ENCODE measurements at regions not wholly inside any gene's neighbourhood (a gene's known extent, or its start where the extent isn't known, plus 50 kb on each side); places are given as distances from the start of the nearest gene placed in this dataset.
A peak's percentile ranks its signal among the peaks of the same experiment; 100 is the strongest.

DNA sequence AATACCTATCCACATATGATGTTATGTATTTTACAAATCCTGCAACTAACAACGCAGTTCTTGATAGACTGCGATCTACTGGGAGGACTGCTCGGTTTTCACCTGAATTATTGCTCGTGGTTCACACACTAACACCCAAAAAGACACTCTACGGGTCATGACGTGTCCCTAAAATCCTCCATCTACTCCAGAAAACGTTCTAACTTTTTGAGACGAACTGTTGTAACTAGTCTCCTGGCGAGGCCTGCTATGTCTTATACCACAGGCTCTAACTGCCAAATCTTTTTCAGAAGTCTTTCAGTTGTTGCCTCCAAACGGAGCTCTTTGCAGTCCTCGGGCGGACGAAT, 108.2 kb downstream of the KCNRG start:
- ChIA-PET CTCF (interaction anchor here (1.0 to 5.9 kb wide), 5 partner anchors 11 to 147 kb away, joined by 3 to 31 read pairs (median 3); no protein-coding TSS in a partner anchor), POLR2A (no interaction called here)
- TF ChIP-seq CTCF (IDR thresholded peaks at IDR 0.05; ENCODE audit: control extremely low read depth, extremely low read depth, low read depth, missing control alignments), result no peak
- no peak for DNase-seq (ENCODE audit: extremely low spot score)

DNA sequence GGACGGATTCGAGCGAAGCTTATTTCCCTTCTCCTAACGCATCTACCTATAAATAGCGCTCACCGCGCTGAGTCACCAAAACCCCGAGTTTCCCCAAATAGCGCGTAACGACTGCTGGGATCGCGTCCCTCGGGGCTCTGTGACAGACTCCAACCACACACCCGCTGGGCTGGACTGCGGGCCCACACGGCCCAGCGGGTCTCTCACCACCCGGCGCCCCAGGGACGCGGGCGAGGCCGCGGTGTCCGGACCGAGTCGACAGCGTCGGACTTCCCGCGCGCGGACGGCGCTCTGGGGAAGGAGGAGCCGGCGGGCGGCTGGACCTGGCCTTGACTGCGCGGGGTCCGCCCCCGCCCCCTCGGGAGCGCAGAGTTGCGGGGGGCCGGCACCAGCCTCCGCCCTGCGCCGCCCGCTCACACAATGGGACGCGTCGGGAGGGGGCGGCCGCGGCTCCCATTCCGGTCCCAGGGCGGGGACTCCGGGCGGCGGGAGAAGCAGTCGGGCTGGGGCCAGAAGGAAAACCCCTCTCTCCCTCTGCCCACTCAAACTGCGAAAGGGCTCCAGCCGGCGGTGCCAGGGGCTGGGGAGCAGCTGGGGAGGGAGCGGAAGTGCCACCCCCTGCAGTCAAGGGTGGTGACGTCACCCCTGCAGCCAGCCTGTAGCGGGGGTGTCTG, 108.8 kb downstream of the KCNRG start:
- DNase-seq (ENCODE audit: extremely low spot score), result peak; percentile 93
- TF ChIP-seq CTCF (IDR thresholded peaks at IDR 0.05; ENCODE audit: control extremely low read depth, extremely low read depth, low read depth, missing control alignments), result peak; percentile 12
- ChIA-PET POLR2A (interaction anchor here (0.6 kb wide), 1 partner anchor 436 kb away, joined by 8 read pairs; no protein-coding TSS in a partner anchor), CTCF (interaction anchor here (1.0 to 5.9 kb wide), 6 partner anchors 11 to 148 kb away, joined by 3 to 31 read pairs (median 3); no protein-coding TSS in a partner anchor)

GRCh38 chr13:50124536-50125303, 109.5 kb downstream of the KCNRG start:
- ChIA-PET CTCF (interaction anchor here (1.1 to 5.9 kb wide), 6 partner anchors 10 to 128 kb away, joined by 3 to 31 read pairs (median 4); partner anchors contain the start of gene TRIM13), POLR2A (interaction anchor here (0.6 to 1.6 kb wide), 3 partner anchors 44 to 437 kb away, joined by 3 to 8 read pairs (median 4); partner anchors contain the start of gene TRIM13)
- no peak for TF ChIP-seq CTCF (IDR thresholded peaks at IDR 0.05; ENCODE audit: control extremely low read depth, extremely low read depth, low read depth, missing control alignments)
- no peak for DNase-seq (ENCODE audit: extremely low spot score)

GRCh38 chr13:50125304-50125553, 110.0 kb downstream of the KCNRG start:
- ChIA-PET CTCF (interaction anchor here (1.1 to 5.9 kb wide), 6 partner anchors 10 to 676 kb away, joined by 3 to 31 read pairs (median 4); partner anchors contain the start of gene TRIM13), POLR2A (interaction anchor here (1.0 to 1.6 kb wide), 2 partner anchors 45 to 128 kb away, joined by 3 to 4 read pairs; partner anchors contain the start of gene TRIM13)
- DNase-seq (ENCODE audit: extremely low spot score), result peak; percentile 60
- no peak for TF ChIP-seq CTCF (IDR thresholded peaks at IDR 0.05; ENCODE audit: control extremely low read depth, extremely low read depth, low read depth, missing control alignments)

DNA sequence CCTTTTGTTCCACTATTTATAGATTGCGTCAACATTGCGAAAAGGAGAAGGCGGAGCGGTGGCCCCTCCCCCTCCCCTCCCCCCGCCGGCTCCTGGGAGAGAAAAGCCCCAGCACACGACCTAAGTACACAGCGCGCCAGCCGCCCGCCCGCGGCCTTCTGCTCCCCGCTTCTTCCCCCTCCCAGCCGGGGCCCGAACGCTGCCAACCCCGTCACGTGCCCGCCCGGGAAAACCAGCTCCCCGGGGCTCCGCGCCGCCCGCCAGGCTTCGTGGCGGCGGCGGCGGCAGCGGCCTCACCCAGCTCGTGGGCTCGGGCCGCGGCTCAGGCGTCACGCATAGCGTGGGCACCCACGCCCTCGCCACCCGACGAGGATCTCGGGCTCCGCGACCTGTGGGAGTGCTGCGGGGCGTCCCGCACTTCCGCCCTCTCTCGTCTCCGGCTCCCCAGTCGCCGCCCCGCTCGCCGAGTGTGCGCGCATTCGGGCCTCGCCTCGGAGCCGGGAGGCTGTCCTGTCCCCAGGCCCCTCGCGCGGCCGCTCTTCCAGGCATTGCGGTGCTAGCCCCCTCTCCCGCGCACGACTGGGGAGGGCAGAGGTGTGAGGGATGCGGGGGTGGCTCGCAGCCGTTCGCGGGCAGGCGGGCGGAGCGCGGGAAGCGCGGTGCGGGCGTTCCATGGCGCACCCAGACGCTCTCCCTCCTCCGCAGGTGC, 110.5 kb downstream of the KCNRG start:
- CTCF ChIA-PET, result interaction anchor here (1.1 to 5.9 kb wide), 6 partner anchors 11 to 786 kb away, joined by 3 to 31 read pairs (median 4); partner anchors contain the start of gene TRIM13
- TF ChIP-seq CTCF (IDR thresholded peaks at IDR 0.05; ENCODE audit: control extremely low read depth, extremely low read depth, low read depth, missing control alignments), result no peak
- DNase-seq (ENCODE audit: extremely low spot score), result no peak
- POLR2A ChIA-PET, result interaction anchor here (1.0 to 1.6 kb wide), 2 partner anchors 45 to 128 kb away, joined by 3 to 4 read pairs; partner anchors contain the start of gene TRIM13
